ENCODE measurements at regions not wholly inside any gene's neighbourhood (a gene's known extent, or its start where the extent isn't known, plus 50 kb on each side); places are given as distances from the start of the nearest gene placed in this dataset.
"Not testable (repeated sequence)": the region's sequence is repeated elsewhere in the genome, so short reads cannot be mapped to it uniquely, and the experiment has no call there.

DNA sequence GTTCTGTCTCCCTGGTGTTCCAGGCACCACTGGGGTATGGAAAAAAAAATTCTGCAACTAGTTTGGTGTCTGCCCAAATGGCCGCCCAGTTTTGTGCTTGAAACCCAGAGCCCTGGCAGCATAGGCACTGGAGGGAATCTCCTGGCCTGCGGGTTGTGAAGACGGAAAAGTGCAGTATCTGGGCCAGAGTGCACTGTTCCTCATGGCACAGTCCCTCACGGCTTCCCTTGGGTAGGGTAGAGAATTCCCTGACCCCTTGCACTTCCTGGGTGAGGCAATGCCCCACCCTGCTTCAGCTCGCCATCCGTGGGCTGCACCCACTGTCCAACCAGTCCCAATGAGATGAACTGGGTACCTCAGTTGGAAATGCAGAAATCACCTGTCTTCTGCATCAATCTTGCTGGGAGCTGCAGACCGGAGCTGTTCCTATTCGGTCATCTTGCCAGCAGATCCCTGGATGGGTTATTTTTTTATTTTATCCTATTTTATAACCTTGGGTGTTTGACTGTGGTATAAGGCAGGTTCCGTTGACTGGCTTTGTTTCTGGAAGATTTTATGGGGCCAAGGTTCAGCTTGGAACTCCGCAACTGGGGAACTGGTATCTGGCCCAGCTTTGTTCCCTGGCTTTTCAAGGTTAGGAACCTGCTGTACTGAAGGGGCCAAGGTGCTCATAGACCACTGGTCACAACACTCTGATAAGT lies 59.5 kb upstream of the IRAK1BP1 start:
- not testable (repeated sequence) for DNase-seq (ENCODE audit: low spot score)

- DNase-seq (ENCODE audit: low spot score), result no peak
Measured at GRCh38 chr6:78808356-78808891, 58.9 kb upstream of the IRAK1BP1 start.

DNA sequence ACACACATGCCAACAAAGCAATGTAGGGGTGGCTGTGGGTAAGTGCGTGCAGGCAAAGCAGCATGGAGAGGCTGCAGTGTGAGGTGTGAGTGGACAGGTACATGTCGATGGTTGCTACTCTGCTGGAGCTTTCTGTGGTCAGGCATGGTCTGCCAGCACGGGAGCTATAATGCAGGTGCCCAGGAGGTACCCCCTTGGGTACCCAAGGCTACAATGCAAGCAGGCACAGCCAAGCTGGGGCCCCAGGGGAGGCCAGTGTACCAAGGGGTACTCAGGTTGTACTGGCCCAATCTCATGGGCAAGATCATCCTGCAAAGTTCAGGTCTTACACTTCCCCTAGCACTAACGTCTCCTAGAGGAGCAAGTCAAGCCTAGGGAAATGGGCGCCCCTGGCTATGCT lies 58.4 kb upstream of the IRAK1BP1 start:
- no peak for DNase-seq (ENCODE audit: low spot score)

DNA sequence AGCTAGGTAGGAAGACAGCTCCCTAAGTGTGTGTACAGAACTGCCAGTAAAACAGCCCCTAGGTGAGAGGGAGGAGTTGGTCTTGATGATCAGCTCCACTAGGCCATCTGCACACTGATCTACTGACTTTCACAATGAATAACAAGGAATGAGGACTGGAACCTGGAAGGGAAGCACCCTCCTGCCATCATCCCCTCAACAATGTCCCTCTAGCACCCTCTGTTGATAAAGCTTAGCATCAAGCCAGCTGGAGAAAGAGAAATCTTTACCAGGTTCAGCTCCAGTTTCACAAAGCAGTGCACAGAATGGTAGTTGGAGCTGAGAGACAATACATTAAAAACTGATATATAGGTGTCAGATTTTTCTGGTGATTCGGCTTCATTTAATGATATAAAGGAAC lies 57.2 kb upstream of the IRAK1BP1 start:
- DNase-seq (ENCODE audit: low spot score), result peak; percentile 35

GRCh38 chr6:78810698-78811097 lies 56.7 kb upstream of the IRAK1BP1 start:
- no peak for DNase-seq (ENCODE audit: low spot score)

Measured in HuH-7.5 (cell line).